HG02970 (cell line): ENCODE measurements at regions not wholly inside any gene's neighbourhood (a gene's known extent, or its start where the extent isn't known, plus 50 kb on each side); places are given as distances from the start of the nearest gene placed in this dataset.

ENCODE experiments used
- ATAC-seq: cut with Tn5 transposase; IDR thresholded peaks from one replicate; pipeline ENCODE4 v1.9.1; 2021; ENCODE audit warnings: mild to moderate bottlenecking, moderate library complexity, moderate number of reproducible peaks; ENCODE audit not compliant: unreplicated experiment, low FRiP score

DNA sequence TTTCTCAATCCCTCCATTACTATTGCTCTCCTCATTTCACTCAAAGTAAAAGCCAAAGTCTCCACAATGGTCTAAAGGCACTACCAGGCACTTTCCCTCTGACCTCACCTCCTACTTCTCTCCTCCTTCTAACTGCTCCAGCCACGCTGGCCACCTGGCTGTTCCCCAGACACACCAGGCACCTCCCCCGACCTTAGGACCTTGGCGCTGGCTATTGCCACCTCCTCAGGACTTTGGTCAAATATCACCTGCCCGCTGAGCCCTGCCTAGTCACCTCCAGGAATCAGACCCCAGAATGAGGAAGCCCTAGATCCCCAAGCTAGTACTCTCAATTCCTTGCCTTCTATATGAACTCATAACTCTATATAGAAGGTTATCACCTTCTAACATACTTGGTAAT lies 66.2 kb upstream of the STEAP1B start:
- ATAC-seq = no peak

GRCh38 chr7:22565315-22565811 lies 65.4 kb upstream of the STEAP1B start:
- no peak for ATAC-seq

DNA sequence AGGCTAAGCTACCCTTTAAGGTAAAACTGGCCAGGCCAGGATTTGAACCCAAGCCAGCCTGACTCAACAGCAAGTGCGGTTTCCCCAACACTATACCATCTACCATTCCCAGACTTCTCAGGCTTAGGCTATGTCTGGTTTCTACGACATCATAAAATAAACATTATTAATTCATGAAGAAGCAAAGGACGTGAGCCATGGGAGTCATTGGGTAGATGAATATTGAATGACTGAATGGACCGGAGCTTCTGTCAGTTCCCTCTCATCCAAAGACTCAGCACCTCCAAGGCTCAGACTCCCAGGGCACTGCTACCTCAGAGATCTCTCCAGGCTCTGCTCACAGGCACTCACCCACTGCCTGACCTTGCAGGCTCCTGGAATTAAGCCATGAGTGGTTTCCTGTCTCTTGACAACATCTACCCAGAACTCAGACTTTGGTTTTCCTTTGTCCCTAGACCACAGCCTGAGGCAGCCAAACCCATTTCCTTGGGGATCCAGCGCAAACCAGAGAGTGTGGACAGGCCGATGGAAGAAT lies 64.6 kb upstream of the STEAP1B start:
- no peak for ATAC-seq

DNA sequence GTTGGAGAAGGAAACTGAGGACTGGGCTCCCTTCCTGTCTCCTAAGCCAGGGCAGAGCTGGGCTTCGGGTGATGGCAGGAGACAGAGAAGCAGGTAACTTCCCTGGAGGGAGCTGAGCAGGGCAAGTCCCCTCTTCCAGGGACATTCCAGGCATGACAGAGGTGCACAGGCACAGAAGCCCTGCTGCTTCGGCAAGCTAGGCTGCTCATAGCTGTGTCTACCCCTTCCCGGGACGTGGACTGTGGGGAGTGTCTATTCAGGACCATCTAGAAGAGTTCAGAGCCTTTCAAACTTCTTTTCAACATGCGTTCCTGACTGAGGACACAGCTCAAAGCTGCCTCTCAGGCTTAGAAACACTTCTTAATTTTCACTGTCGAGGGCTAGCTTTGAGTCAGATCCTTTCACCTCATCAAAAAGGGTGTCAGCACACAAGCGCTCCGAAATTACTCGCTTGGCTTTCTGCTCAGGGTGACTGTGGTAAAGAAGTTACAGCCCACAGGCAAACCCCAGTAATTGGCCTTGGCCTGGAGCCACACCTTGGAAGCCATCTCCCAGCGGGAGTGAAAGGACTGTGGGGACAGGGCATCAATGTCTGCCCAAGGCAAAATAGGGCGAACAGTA lies 63.7 kb upstream of the STEAP1B start:
- ATAC-seq = no peak

DNA sequence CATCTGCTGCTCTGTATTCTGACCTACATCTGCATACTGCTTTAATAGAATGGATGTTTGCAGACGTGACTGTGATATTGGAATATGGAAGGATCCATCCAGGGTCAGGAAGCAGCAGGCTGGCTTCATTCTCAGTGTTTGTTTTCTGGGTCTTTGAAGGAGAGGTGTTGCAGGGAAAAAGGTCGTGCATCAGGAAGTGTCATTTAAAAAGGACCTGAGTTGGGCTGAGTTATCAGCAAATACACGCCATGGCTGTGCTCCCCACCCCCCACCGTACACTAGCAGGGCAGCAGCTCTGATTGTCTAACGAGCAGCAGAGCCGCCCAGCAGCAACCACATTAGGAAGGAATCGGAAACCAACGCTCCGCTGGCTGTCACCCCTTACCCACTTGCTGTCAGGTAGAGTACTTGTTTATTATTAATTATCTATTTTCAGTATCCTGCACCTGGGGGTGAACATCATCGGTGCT lies 63.1 kb upstream of the STEAP1B start:
- no peak for ATAC-seq

- no peak for ATAC-seq
Observed at GRCh38 chr7:22561895-22562593, 62.1 kb upstream of the STEAP1B start.

- no peak for ATAC-seq
Observed at GRCh38 chr7:22561321-22561811, 61.4 kb upstream of the STEAP1B start.

GRCh38 chr7:22559829-22560489 lies 60.0 kb upstream of the STEAP1B start:
- no peak for ATAC-seq

DNA sequence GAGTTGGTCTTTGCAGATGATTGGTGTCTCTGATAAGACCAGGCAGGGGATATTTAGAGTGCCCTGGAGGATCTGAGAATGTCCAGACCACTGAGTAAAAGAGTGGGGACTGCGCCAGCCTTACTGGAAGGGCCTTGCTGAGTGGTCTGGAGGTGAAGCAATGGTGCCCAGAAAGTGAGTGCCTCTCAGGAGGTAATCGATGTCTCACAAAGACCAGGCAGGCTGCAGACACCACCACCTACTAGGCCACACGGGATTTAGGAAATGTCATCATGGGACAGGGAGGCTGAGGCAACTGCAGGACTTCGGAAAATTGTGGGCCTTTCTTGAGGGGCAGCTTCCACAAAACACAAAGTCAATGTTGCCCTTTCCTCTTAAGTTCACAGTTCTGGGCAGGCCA lies 57.2 kb upstream of the STEAP1B start:
- ATAC-seq = no peak

DNA sequence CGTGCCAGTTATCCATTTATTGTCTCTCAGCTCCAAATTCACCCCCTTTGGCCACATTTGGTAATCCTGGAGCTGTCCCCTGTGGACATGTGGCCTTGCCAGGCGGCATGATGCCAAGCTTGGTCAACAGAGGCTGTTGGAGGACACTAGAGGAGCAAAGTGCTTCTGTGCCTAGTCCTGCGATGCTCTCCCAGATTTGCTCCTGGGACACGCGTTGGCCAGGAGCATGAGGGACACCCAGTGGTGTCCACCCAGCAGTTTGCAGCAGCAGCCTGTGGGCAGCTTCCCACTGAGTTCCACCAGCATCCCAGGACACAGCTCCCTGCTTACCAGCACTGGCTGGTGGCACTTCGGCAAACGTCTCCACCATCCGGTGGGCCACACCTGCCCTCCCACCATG lies 55.5 kb upstream of the STEAP1B start:
- no peak for ATAC-seq

DNA sequence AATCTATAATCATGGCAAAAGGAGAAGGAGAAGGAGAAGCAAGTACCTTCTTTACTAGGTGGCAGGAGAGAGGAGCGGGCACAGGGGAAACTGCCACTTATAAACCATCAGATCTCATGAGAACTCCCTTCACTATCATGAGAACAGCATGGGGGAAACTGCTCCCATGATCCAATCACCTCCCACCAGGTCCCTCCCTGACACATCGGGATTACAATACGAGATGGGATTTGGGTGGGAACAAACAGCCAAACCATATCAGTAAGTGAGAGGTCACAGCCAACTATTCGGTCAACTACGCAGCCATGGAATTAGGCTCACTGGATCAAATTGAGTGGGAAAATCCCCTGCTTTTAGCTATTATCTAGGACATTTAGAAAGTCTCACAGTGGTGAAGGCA lies 54.2 kb upstream of the STEAP1B start:
- ATAC-seq = no peak

DNA sequence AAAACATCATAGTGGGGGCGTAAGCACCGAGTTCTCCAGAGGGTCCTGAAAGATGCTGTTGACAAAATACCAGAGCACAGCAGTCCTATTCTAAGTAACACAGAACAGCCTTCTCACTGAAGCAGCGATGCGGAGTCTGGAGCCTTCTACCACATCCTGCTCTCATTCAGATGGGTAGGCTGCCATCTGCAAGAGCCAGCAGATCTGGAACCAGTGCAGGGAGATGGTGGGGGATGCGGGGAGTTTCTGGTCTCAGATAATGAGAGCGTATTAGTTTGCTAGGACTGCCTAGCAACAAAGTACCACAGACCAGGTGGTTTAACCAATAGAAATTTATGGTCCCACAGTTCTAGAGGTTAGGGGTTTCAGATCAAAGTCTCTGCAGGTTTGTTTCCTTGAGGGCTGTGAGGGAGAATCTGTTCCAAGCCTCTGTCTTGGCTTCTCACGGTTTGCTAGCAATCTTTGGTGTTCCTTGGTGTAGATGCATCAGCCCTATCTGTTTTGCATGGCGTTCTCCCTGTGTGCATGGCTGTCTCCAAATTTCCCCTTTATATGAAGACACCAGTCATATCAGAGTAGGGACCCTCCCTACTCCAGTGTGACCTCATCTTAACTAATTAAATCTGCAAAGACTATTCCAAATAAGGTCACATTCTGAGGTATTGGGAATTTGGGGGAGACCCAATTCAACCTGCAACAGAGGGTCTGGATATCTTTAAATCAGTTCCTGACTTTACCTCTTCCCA lies 52.0 kb upstream of the STEAP1B start:
- no peak for ATAC-seq

- no peak for ATAC-seq
Observed at GRCh38 chr7:22550514-22551030, 50.6 kb upstream of the STEAP1B start.

DNA sequence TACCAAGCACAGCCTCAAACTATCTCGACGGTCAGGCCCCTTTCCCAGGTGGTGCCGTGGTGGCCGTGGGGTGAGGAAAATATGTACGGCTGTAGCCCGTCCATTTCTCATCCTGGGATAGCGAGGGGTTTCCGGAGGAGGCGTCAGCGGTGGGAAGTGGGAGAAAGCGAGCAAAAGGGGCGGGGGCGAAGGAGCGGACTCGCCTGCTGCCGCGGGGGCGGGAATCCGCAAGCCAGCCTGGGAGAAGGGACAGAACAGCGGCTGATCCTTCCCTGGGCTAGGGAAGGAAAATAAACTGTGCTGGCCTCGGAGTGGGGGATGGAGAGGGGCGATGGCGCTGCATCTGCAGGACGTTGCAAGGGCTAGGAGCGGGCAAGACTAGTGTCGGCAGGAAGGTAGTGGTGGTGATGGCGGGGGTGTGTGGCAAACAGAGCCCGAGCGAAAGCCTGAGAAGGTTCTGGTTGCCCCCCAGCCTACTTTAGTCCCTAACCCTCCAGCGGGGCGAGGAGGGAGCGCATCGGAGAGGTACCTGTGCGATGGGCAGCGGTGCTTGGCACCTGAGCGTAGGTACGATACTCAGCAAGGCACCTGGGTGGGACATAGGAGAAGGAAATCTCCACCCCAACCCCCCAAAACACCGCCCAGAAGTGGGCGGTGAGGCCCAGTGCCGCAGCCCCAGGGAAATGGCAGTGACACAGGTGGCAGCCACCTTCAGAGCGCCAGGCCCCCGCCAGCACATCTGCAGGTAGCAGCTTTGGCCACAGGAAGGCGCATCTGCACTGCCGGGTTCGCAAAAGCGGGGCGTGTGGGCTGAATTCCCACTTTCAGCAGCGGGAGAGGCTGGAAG lies 49.9 kb upstream of the STEAP1B start:
- ATAC-seq = no peak
